Hepatocyte (in vitro differentiated cells): ENCODE measurements at regions not wholly inside any gene's neighbourhood (a gene's known extent, or its start where the extent isn't known, plus 50 kb on each side); places are given as distances from the start of the nearest gene placed in this dataset.

Experiments
- DNase-seq: peaks from one replicate; pipeline ENCODE4 v3.0.0-alpha.2; 2016; ENCODE audit warnings: low spot score
- H2AFZ ChIP-seq: fragments of 200-600 bp; sonication (generic); 2 replicates; pipeline ENCODE4 v1.6.0; 2016; ENCODE audit warnings: antibody characterized with exemption, mild to moderate bottlenecking
- H3K27ac ChIP-seq: fragments of 200-600 bp; sonication (generic); 2 replicates; pipeline ENCODE4 v1.5.1; 2016; ENCODE audit warnings: mild to moderate bottlenecking
- H3K27me3 ChIP-seq: fragments of 200-600 bp; sonication (generic); 2 replicates; pipeline ENCODE4 v1.6.1; 2016
- H3K36me3 ChIP-seq: fragments of 200-600 bp; sonication (generic); replicated peaks from 2 replicates; pipeline ENCODE4 v1.5.1; 2016; ENCODE audit warnings: low read depth; ENCODE audit not compliant: insufficient read depth
- H3K4me1 ChIP-seq: fragments of 200-600 bp; sonication (generic); 2 replicates; pipeline ENCODE4 v1.5.1; 2016; ENCODE audit warnings: mild to moderate bottlenecking, moderate library complexity; ENCODE audit not compliant: insufficient read depth
- H3K4me2 ChIP-seq: fragments of 200-600 bp; sonication (generic); 2 replicates; pipeline ENCODE4 v1.6.0; 2016
- H3K4me3 ChIP-seq: fragments of 200-600 bp; sonication (generic); 2 replicates; pipeline ENCODE4 v1.5.1; 2016; ENCODE audit warnings: mild to moderate bottlenecking
- H3K79me2 ChIP-seq: fragments of 200-600 bp; sonication (generic); 2 replicates; pipeline ENCODE4 v1.6.0; 2017; ENCODE audit warnings: mild to moderate bottlenecking
- H3K9me2 ChIP-seq: fragments of 200-600 bp; sonication (generic); replicated peaks from 2 replicates; pipeline ENCODE4 v1.6.0; 2017; ENCODE audit warnings: mild to moderate bottlenecking; ENCODE audit not compliant: insufficient read depth
- H3K9me3 ChIP-seq: fragments of 200-600 bp; sonication (generic); 2 replicates; pipeline ENCODE4 v1.5.1; 2016; ENCODE audit warnings: low read depth, mild to moderate bottlenecking
- H4K20me1 ChIP-seq: fragments of 200-600 bp; sonication (generic); 2 replicates; pipeline ENCODE4 v1.6.0; 2016; ENCODE audit warnings: mild to moderate bottlenecking; ENCODE audit not compliant: insufficient read depth, poor library complexity, severe bottlenecking
- EZH2 ChIP-seq: fragments of 200-600 bp; sonication (generic); IDR thresholded peaks from 2 replicates; pipeline ENCODE4 v1.6.1; 2016; ENCODE audit warnings: antibody characterized with exemption, mild to moderate bottlenecking, borderline replicate concordance
- EZH2phosphoT487 ChIP-seq: fragments of 200-600 bp; sonication (generic); IDR thresholded peaks from one replicate; pipeline ENCODE4 v1.6.1; 2018; ENCODE audit warnings: antibody characterized with exemption, mild to moderate bottlenecking, low read depth, moderate library complexity; ENCODE audit not compliant: unreplicated experiment, severe bottlenecking
- WGBS: methylation state at CpG from one replicate; pipeline ENCODE4 v1.1.6; 2016; ENCODE audit warnings: low lambda C conversion rate; ENCODE audit errors: missing lambda C conversion rate; 5-methylcytosine and 5-hydroxymethylcytosine counted together
- TF ChIP-seq, protein P1 (sequence below): fragments of 200-600 bp; sonication (generic); IDR thresholded peaks from 2 replicates; pipeline ENCODE4 v1.5.1; 2016; ENCODE audit warnings: antibody characterized with exemption, mild to moderate bottlenecking; ENCODE audit not compliant: poor library complexity

DNA sequence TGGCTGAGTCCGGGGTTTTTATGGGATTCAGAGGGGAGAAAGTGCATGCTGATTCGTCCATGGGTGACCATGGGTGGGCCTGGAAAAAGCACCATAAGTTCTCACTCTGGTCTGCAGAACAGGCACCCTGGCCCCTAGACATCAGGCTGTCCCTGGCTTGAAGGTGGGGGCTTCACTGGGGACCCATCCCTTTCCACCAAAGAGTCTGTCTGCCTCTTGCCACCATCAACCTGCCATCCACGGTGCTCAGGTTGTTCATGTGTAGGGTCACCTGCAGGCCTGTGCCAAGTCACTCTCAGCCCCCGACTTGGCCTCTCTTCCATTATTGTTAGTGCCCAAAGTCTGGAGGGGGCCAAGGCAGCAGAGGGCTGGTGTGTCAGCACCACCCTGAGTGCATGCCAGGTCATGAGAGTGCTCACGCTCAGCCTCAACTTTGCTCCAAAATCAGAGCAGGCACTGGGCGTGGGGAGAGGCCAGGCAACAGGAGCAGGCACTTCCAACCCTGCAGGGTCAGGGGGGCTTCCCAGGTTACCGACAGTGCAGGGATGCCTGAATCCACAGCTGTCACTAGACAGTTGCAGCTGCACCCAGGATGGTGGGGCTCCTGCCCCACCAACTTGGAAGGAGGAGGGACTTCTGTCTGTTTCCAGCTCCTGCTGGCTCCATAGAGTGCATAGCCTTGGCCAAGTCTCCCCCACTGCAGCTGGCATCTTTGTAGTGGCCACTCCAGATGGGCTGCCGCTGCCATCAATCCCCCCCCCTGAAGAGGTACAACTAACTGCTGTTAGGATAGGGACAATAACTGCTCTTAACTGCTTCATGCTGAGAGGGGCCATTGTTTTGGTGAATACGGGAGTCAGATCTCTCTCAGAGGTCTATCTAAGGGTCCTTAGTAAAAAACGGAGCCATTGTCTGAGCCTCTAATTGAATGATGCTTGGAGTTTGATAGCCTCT, 209.3 kb downstream of the AKAIN1 start:
- Histone ChIP-seq H3K4me3 (no peak overlapping the region), H3K9me3 (no peaks in the 10 kb centered on the region), H4K20me1 (no peaks in the 10 kb centered on the region), H3K79me2 (no peaks in the 10 kb centered on the region), H3K27me3 (no peaks in the 10 kb centered on the region), H3K27ac (no peak overlapping the region), H3K9me2 (no peaks in the 10 kb centered on the region), H3K4me2 (no peak overlapping the region), H3K36me3 (no peaks in the 10 kb centered on the region), H2AFZ (no peak overlapping the region), H3K4me1 (no peaks in the 10 kb centered on the region)
- TF ChIP-seq, protein P1, sequence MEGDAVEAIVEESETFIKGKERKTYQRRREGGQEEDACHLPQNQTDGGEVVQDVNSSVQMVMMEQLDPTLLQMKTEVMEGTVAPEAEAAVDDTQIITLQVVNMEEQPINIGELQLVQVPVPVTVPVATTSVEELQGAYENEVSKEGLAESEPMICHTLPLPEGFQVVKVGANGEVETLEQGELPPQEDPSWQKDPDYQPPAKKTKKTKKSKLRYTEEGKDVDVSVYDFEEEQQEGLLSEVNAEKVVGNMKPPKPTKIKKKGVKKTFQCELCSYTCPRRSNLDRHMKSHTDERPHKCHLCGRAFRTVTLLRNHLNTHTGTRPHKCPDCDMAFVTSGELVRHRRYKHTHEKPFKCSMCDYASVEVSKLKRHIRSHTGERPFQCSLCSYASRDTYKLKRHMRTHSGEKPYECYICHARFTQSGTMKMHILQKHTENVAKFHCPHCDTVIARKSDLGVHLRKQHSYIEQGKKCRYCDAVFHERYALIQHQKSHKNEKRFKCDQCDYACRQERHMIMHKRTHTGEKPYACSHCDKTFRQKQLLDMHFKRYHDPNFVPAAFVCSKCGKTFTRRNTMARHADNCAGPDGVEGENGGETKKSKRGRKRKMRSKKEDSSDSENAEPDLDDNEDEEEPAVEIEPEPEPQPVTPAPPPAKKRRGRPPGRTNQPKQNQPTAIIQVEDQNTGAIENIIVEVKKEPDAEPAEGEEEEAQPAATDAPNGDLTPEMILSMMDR = no peak
- no peak for TF ChIP-seq EZH2
- TF ChIP-seq EZH2phosphoT487 = no peak
- no peak for DNase-seq
- 66% methylated on average over 10 of the region's 10 CpGs for WGBS

DNA sequence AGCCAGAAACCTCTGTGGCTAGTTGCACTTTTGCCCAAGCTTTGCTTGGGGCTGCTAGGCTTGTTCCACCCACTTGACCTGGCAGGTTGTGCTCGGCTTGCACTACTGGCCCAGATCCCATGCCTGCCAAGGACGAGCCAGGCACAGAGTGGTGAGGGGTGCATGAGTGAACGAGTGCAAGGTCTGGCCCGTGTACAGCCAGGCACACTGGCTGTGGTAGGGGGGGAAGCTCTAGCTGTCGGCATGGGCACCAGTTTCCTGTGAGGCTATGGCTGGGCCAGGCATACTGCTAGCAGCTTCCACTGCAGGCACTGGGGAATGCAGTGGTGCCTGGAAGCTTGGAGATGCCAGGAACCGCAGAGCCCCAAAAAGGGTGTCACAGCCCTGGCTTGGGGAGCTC, 210.4 kb downstream of the AKAIN1 start:
- no peaks in the 10 kb centered on the region for H3K4me1 ChIP-seq
- H2AFZ ChIP-seq = no peak overlapping the region
- H3K4me2 ChIP-seq = no peak overlapping the region
- H3K9me2 ChIP-seq = no peaks in the 10 kb centered on the region
- H3K27ac ChIP-seq = no peak overlapping the region
- no peak for DNase-seq
- no peaks in the 10 kb centered on the region for H3K9me3 ChIP-seq
- H3K4me3 ChIP-seq = no peak overlapping the region
- H3K79me2 ChIP-seq = no peaks in the 10 kb centered on the region
- no peaks in the 10 kb centered on the region for H4K20me1 ChIP-seq
- TF ChIP-seq EZH2 (no peak), EZH2phosphoT487 (no peak)
- TF ChIP-seq, protein P1 = no peak
- WGBS = 88% methylated on average over 6 of the region's 6 CpGs
- H3K36me3 ChIP-seq = no peaks in the 10 kb centered on the region
- no peaks in the 10 kb centered on the region for H3K27me3 ChIP-seq

DNA sequence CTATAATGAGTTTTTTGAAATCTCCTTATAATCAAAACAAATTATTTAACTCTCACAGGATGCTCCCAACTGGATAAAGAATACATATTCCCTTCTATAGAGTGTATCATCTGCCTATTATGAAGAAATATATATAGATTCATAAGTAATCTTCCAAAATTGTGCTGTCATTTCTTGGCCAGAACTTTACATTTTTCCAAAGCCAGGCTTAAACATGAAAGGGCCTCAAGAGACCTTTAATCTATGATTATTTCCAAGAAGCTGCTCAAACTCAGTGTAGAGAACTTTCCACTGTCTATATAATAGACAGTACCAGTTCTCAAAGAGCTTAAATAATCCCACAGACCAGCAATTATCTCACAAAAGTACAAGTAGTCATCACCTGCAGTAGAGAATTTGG, 211.0 kb downstream of the AKAIN1 start:
- H2AFZ ChIP-seq = no peak overlapping the region
- no peaks in the 10 kb centered on the region for H3K4me1 ChIP-seq
- DNase-seq = no peak
- no peak for TF ChIP-seq EZH2phosphoT487
- TF ChIP-seq, protein P1 = no peak
- TF ChIP-seq EZH2 = no peak
- H3K79me2 ChIP-seq = no peaks in the 10 kb centered on the region
- no peaks in the 10 kb centered on the region for H3K9me2 ChIP-seq
- H3K27ac ChIP-seq = no peak overlapping the region
- no peaks in the 10 kb centered on the region for H4K20me1 ChIP-seq
- no peaks in the 10 kb centered on the region for H3K27me3 ChIP-seq
- no peaks in the 10 kb centered on the region for H3K9me3 ChIP-seq
- H3K36me3 ChIP-seq = no peaks in the 10 kb centered on the region
- no peak overlapping the region for H3K4me3 ChIP-seq
- H3K4me2 ChIP-seq = no peak overlapping the region
